GM12872 (cell line): ENCODE measurements at regions not wholly inside any gene's neighbourhood (a gene's known extent, or its start where the extent isn't known, plus 50 kb on each side); places are given as distances from the start of the nearest gene placed in this dataset.

Experiments
- TF ChIP-seq, protein P1 (sequence below): IDR thresholded peaks from 3 replicates; pipeline ENCODE4 v1.5.1; 2011; ENCODE audit warnings: low read depth, mild to moderate bottlenecking, low read length, moderate library complexity; ENCODE audit not compliant: insufficient read depth

DNA sequence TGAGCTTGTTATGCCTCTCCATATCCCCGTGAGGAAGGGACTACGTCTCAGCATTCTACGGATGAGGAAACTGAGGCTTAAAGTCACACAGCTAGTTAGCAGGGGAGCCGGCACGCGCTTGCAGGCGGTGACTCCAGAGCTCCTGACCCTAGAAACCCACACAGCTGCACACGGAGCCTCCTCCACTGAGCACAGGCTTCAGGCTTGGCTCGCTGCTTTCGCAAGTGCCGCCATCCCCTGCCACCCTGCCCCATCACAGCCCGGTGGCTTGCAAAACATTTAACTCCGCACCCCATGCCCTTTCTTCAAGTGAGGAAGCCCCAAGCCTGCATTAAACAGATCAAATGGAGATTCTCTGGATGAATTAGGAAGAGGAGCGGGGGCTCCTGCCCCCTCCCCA lies 138.3 kb downstream of the HSD17B3 start:
- TF ChIP-seq, protein P1, sequence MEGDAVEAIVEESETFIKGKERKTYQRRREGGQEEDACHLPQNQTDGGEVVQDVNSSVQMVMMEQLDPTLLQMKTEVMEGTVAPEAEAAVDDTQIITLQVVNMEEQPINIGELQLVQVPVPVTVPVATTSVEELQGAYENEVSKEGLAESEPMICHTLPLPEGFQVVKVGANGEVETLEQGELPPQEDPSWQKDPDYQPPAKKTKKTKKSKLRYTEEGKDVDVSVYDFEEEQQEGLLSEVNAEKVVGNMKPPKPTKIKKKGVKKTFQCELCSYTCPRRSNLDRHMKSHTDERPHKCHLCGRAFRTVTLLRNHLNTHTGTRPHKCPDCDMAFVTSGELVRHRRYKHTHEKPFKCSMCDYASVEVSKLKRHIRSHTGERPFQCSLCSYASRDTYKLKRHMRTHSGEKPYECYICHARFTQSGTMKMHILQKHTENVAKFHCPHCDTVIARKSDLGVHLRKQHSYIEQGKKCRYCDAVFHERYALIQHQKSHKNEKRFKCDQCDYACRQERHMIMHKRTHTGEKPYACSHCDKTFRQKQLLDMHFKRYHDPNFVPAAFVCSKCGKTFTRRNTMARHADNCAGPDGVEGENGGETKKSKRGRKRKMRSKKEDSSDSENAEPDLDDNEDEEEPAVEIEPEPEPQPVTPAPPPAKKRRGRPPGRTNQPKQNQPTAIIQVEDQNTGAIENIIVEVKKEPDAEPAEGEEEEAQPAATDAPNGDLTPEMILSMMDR: no peak

DNA sequence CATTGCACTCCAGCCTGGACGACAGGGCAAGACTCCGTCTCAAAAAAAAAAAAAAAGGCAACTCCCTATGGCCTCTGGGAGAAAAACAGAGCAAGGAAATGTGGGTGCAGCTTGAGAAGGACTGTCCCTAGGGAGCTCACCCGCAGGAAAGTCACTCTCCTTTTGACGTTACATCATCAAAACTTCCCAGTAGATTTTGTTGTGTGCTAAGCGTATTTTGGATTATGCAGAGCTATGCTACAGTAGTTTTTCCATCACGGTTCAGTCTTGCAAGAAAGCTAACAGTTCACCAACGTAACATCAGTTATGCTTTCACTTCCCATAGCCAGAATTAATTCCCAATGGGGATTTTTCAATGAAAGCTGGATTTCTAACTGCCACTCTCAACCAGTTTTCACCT lies 138.8 kb downstream of the HSD17B3 start:
- TF ChIP-seq, protein P1: no peak

DNA sequence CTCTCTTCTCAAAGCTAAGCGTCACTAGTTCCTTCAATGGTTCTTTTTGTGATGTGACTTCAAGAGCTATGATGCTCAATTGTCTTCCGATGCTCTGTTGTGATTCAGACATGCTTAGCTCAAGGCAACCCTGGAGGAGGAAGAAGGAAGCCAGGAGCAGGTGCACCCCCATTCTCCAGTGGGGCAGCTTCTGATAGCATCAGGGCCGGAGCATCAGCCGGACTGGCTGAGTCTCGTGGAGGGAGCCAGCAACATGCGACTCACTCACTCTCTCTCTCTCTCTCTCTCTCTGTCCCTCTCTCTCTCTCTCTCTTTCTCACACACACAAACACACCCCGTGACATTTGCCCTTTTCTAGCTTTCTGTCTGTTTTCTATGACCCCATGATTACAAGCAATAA lies 140.2 kb downstream of the HSD17B3 start:
- TF ChIP-seq, protein P1: no peak

DNA sequence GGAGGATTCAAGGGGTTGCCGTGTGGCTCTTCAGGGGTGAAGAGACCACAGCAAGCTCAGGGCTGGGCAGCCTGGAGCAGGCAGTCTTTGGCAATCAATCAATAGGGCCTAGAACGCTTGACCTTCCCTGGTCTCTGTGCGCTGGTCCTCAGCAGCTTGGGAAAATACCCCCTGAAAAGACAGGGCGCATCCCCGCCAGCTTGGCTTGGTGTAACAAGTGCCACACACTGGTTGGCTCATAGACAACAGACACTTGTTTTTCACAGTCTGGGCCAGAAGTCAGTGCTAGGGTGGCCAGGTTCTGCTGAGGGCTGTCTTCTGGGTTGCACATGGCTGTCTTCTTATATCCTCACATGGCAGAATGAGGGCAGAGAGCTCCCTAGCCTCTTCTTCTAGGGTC lies 141.1 kb downstream of the HSD17B3 start:
- TF ChIP-seq, protein P1: no peak

DNA sequence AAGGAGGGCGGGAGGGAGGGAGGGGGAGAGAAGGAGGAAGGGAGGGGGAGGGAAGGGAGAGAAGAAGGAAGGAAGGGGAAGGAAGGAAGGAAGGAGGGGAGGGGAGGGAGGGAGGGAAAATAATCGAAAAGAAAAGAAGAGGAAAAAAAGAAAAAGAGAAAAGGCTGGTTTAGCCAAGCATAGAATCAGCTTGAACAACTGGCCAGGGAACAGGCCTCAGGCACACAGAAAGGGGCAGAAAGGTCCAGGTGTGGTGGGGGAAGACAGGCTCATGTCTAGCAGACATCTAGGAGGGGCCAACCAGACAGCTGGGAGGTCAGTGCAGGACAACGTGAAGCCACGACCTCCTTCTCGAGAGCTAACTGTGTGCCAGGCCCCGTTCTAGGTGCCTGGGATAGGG lies 141.8 kb downstream of the HSD17B3 start:
- TF ChIP-seq, protein P1: no peak

DNA sequence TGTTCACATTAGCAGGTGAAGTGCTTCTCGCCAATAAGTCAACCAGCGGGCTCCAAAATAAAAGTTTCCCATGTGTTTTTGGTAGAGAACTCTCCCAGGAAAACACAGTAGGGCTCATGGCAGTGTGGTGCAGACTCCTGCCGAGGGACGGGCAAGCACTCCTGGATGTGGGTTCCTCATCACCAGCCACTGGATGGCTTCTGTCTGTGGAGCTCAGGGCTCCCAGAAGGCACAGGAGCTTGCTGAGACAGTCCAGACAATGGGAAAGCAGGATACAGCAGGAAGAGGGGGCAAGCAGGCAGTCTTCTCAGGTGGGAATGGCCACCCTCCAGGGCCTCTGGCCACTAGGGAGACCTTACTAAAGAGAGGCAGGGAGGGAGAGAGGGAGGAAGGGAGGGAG lies 142.4 kb downstream of the HSD17B3 start:
- TF ChIP-seq, protein P1: no peak

DNA sequence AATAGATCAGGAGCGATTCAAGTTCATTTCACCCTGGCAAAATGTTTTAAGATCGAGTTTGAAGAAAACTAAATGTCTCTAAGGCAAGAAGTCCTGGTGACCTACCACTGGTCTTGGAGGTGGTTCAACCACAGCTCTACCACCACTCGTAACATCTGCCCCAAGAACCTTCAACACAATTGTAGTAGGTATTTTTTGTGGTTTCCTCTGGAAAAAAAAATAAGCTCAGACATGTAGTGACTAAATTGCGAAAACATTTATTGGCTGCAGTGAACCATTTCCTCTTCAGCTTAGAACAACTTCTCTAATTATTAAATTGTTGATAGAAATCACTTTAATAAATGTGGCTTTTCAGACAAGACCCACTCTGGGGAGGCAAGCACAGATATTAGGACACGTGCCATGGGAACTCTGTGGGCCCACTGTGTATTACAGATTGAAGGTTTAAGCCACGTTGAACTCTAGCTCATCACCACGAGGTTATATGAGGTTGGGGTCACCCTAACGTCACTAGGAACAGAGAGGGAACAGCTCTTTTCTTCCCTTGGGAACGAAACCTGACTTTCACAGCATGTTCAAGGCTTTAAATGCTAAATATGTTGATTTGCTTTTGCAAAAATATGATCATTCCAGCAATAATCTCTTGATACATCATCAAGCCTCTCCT lies 142.9 kb downstream of the HSD17B3 start:
- TF ChIP-seq, protein P1: no peak
